ENCODE measurements at regions not wholly inside any gene's neighbourhood (a gene's known extent, or its start where the extent isn't known, plus 50 kb on each side); places are given as distances from the start of the nearest gene placed in this dataset.

DNA sequence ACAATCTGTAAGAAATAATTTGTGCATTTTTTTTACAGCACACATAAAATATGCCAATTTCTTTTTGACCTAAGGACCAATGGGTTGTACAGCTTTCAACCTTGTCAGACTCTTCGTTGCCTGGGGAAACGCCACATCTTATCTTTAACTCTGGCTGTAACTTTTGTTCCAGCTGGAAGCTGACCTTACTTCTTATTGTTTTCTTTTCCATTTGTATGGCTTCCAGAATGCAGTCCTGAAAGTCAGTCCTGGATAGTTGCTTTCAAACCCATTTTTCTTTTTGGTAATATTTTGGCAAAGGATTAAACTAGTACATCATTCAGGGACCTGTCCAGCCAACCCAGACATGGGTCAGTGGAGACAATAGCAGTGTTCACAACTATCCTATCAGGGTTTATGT, 686.5 kb upstream of the CDH2 start:
- TF ChIP-seq GATA2 (IDR thresholded peaks at IDR 0.05; ENCODE audit: low read depth, low read length) (no peak), GATA3 (IDR thresholded peaks at IDR 0.05; ENCODE audit: low read depth, low read length) (no peak)

Measured in SH-SY5Y (cell line).